Smooth muscle cell (in vitro differentiated cells): ENCODE measurements at regions not wholly inside any gene's neighbourhood (a gene's known extent, or its start where the extent isn't known, plus 50 kb on each side); places are given as distances from the start of the nearest gene placed in this dataset.

Source experiments
- DNase-seq: peaks from one replicate; lab custom pipeline; 2025; ENCODE audit not compliant: unreplicated experiment; lab: John Stamatoyannopoulos, UW
- H2AFZ ChIP-seq: fragments of 200-600 bp; sonication (generic); 2 replicates; pipeline ENCODE4 v1.6.0; 2016; ENCODE audit warnings: antibody characterized with exemption, low read depth, mild to moderate bottlenecking
- H3F3A ChIP-seq: fragments of 200-600 bp; sonication (generic); 2 replicates; pipeline ENCODE4 v1.6.0; 2017; ENCODE audit warnings: antibody characterized with exemption, low read depth
- H3K27ac ChIP-seq: fragments of 200-600 bp; sonication (generic); 2 replicates; pipeline ENCODE4 v1.5.1; 2016; ENCODE audit warnings: low read depth, mild to moderate bottlenecking
- H3K27me3 ChIP-seq: fragments of 200-600 bp; sonication (generic); 2 replicates; pipeline ENCODE4 v1.6.1; 2016; ENCODE audit warnings: low read depth, mild to moderate bottlenecking
- H3K36me3 ChIP-seq: fragments of 200-600 bp; sonication (generic); 2 replicates; pipeline ENCODE4 v1.5.1; 2016; ENCODE audit warnings: low read depth
- H3K4me1 ChIP-seq: fragments of 200-600 bp; sonication (generic); 2 replicates; pipeline ENCODE4 v1.5.1; 2016; ENCODE audit warnings: low read depth
- H3K4me2 ChIP-seq: fragments of 200-600 bp; sonication (generic); 2 replicates; pipeline ENCODE4 v1.6.0; 2016; ENCODE audit warnings: mild to moderate bottlenecking
- H3K4me3 ChIP-seq: fragments of 200-600 bp; sonication (generic); 2 replicates; pipeline ENCODE4 v1.5.1; 2016; ENCODE audit warnings: mild to moderate bottlenecking
- H3K79me2 ChIP-seq: fragments of 200-600 bp; sonication (generic); 2 replicates; pipeline ENCODE4 v1.6.0; 2016; ENCODE audit warnings: low read depth, mild to moderate bottlenecking
- H3K9ac ChIP-seq: fragments of 200-600 bp; sonication (generic); 2 replicates; pipeline ENCODE4 v1.6.0; 2016; ENCODE audit warnings: low read depth
- H3K9me3 ChIP-seq: fragments of 200-600 bp; sonication (generic); replicated peaks from 2 replicates; pipeline ENCODE4 v1.5.1; 2016; ENCODE audit warnings: low read depth
- H4K20me1 ChIP-seq: fragments of 200-600 bp; sonication (generic); 2 replicates; pipeline ENCODE4 v1.6.0; 2016; ENCODE audit warnings: low read depth
- WGBS: methylation state at CpG from one replicate; pipeline ENCODE4 v1.1.7; 2016; ENCODE audit warnings: low lambda C conversion rate; 5-methylcytosine and 5-hydroxymethylcytosine counted together
- TF ChIP-seq, protein P1 (sequence below): fragments of 200-600 bp; sonication (generic); IDR thresholded peaks from 2 replicates; pipeline ENCODE4 v1.5.1; 2017; ENCODE audit warnings: borderline replicate concordance, mild to moderate bottlenecking, antibody characterized with exemption; ENCODE audit not compliant: insufficient read depth, poor library complexity, severe bottlenecking

DNA sequence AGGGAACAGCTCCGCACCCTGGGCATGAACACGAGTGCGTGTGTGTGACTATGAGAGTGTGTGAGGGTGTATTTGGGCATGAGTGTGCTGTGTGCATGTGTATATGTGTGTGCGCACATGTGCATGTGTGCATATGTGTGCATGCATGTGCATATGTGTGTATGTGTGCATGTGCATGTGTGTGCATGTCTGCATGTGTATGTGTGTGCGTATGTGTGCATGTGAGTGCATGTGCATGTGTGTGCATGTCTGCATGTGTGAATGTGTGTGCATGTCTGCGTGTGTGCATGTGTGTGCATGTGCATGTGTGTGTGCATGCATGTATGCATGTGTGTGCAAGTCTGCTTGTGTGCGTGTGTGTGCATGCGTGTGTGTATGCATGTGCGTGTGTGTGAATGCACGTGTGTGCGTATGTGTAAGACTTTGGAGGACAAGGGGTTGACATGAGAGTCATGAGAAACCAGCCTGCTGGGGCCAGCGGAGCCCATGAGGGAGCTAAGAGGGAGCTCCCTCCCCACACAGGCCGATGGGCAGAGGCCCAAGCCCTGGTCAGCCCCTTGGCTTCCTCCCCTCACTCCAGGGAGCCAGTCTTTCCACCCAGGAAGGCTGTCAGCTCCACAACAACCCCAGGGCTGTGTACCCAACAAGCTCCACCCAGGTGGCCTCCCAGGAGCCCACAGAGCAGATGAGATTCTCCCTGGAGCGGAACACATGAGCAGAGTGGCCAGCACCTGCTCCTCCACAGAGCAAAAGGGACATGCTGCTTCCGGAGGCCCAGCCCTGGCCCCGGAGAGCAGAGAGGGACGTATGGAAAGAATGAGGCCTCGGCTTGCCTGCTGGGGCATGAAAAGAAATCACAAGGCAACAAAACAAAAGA lies 142.5 kb upstream of the PPP2R2D start:
- H2AFZ ChIP-seq: no peak overlapping the region
- H3K4me1 ChIP-seq: peaks cover 18% of the 10 kb centered on the region
- TF ChIP-seq, protein P1, sequence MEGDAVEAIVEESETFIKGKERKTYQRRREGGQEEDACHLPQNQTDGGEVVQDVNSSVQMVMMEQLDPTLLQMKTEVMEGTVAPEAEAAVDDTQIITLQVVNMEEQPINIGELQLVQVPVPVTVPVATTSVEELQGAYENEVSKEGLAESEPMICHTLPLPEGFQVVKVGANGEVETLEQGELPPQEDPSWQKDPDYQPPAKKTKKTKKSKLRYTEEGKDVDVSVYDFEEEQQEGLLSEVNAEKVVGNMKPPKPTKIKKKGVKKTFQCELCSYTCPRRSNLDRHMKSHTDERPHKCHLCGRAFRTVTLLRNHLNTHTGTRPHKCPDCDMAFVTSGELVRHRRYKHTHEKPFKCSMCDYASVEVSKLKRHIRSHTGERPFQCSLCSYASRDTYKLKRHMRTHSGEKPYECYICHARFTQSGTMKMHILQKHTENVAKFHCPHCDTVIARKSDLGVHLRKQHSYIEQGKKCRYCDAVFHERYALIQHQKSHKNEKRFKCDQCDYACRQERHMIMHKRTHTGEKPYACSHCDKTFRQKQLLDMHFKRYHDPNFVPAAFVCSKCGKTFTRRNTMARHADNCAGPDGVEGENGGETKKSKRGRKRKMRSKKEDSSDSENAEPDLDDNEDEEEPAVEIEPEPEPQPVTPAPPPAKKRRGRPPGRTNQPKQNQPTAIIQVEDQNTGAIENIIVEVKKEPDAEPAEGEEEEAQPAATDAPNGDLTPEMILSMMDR: no peak
- H3K4me3 ChIP-seq: no peak overlapping the region
- no peaks in the 10 kb centered on the region for H4K20me1 ChIP-seq
- no peak overlapping the region for H3K27ac ChIP-seq
- H3K9ac ChIP-seq: no peak overlapping the region
- no peak overlapping the region for H3K4me2 ChIP-seq
- H3K27me3 ChIP-seq: no peaks in the 10 kb centered on the region
- DNase-seq: no peak
- no peaks in the 10 kb centered on the region for H3K36me3 ChIP-seq
- H3K9me3 ChIP-seq: no peaks in the 10 kb centered on the region
- no peaks in the 10 kb centered on the region for H3K79me2 ChIP-seq
- WGBS: 89% methylated on average over 18 of the region's 18 CpGs
- H3F3A ChIP-seq: no peaks in the 10 kb centered on the region

- no peak overlapping the region for H3K9ac ChIP-seq
- H3K27ac ChIP-seq: no peak overlapping the region
Measured at GRCh38 chr10:131758939-131759301, 141.9 kb upstream of the PPP2R2D start.

DNA sequence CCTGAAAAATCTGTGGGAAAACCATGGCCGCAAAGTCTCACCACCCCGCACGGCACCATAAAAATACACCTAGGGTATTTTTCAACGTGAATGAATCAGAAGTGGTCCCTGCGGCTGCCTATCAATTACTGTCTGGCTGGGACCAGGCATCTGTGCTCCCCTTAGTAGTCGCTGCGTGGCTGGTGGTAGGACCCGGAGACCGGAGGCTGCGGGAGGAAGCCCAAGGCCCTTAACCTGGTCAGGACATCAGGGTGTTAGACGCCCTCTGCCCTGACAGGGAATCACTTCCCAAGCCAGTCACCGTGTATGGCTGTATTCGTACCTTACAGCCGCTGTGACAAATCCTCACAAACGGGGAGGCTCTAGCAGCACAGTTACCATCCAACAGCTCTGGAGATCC lies 141.5 kb upstream of the PPP2R2D start:
- Histone ChIP-seq H3K27me3 (no peaks in the 10 kb centered on the region), H3K9me3 (no peaks in the 10 kb centered on the region), H3K27ac (no peak overlapping the region), H3F3A (no peaks in the 10 kb centered on the region), H3K4me3 (no peak overlapping the region), H2AFZ (no peak overlapping the region), H3K4me1 (peaks cover 19% of the 10 kb centered on the region), H3K4me2 (no peak overlapping the region), H3K36me3 (no peaks in the 10 kb centered on the region), H3K9ac (no peak overlapping the region), H3K79me2 (no peaks in the 10 kb centered on the region), H4K20me1 (no peaks in the 10 kb centered on the region)
- DNase-seq: no peak
- WGBS: 93% methylated on average over 15 of the region's 15 CpGs
- TF ChIP-seq, protein P1: no peak

More at GRCh38 chr10:131758939-131759301, 141.9 kb upstream of the PPP2R2D start:
- Histone ChIP-seq H3K4me2 (no peak overlapping the region), H2AFZ (no peak overlapping the region), H3K4me1 (peaks cover 19% of the 10 kb centered on the region), H3K4me3 (no peak overlapping the region), H3F3A (no peaks in the 10 kb centered on the region), H4K20me1 (no peaks in the 10 kb centered on the region), H3K36me3 (no peaks in the 10 kb centered on the region), H3K79me2 (no peaks in the 10 kb centered on the region), H3K9me3 (no peaks in the 10 kb centered on the region), H3K27me3 (no peaks in the 10 kb centered on the region)
- WGBS: 85% methylated on average over 7 of the region's 9 CpGs
- DNase-seq: no peak
- TF ChIP-seq, protein P1: no peak
